ENCODE measurements at regions not wholly inside any gene's neighbourhood (a gene's known extent, or its start where the extent isn't known, plus 50 kb on each side); places are given as distances from the start of the nearest gene placed in this dataset.

GRCh38 chr18:56028514-56028913 lies 440.5 kb upstream of the TCF4 start:
- TF ChIP-seq POLR2A (IDR thresholded peaks at IDR 0.05) = no peak
- TF ChIP-seq, protein P1, sequence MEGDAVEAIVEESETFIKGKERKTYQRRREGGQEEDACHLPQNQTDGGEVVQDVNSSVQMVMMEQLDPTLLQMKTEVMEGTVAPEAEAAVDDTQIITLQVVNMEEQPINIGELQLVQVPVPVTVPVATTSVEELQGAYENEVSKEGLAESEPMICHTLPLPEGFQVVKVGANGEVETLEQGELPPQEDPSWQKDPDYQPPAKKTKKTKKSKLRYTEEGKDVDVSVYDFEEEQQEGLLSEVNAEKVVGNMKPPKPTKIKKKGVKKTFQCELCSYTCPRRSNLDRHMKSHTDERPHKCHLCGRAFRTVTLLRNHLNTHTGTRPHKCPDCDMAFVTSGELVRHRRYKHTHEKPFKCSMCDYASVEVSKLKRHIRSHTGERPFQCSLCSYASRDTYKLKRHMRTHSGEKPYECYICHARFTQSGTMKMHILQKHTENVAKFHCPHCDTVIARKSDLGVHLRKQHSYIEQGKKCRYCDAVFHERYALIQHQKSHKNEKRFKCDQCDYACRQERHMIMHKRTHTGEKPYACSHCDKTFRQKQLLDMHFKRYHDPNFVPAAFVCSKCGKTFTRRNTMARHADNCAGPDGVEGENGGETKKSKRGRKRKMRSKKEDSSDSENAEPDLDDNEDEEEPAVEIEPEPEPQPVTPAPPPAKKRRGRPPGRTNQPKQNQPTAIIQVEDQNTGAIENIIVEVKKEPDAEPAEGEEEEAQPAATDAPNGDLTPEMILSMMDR (IDR thresholded peaks at IDR 0.05) = no peak
- TF ChIP-seq POLR2AphosphoS5 (IDR thresholded peaks at IDR 0.05) = no peak
- TF ChIP-seq EP300 (IDR thresholded peaks at IDR 0.05) = no peak
